GM21360 (cell line): ENCODE measurements at regions not wholly inside any gene's neighbourhood (a gene's known extent, or its start where the extent isn't known, plus 50 kb on each side); places are given as distances from the start of the nearest gene placed in this dataset.

Source experiments
- ATAC-seq: cut with Tn5 transposase; IDR thresholded peaks from one replicate; pipeline ENCODE4 v1.9.1; 2021; ENCODE audit warnings: mild to moderate bottlenecking, moderate library complexity; ENCODE audit not compliant: unreplicated experiment

GRCh38 chr2:105460048-105460732, 61.3 kb upstream of the FHL2 start:
- ATAC-seq: no peak

GRCh38 chr2:105458076-105458475, 59.2 kb upstream of the FHL2 start:
- ATAC-seq: no peak

- ATAC-seq: no peak
Measured at GRCh38 chr2:105455488-105456003, 56.7 kb upstream of the FHL2 start.

- no peak for ATAC-seq
Measured at GRCh38 chr2:105454801-105455485, 56.1 kb upstream of the FHL2 start.

- ATAC-seq: no peak
Measured at GRCh38 chr2:105451571-105452166, 52.8 kb upstream of the FHL2 start.

- no peak for ATAC-seq
Measured at GRCh38 chr2:105450471-105450870, 51.6 kb upstream of the FHL2 start.

- no peak for ATAC-seq
Measured at GRCh38 chr2:105449076-105449475, 50.2 kb upstream of the FHL2 start.
